HG02642 (cell line): ENCODE measurements at regions not wholly inside any gene's neighbourhood (a gene's known extent, or its start where the extent isn't known, plus 50 kb on each side); places are given as distances from the start of the nearest gene placed in this dataset.

Experiments used
- ATAC-seq: cut with Tn5 transposase; IDR thresholded peaks from one replicate; pipeline ENCODE4 v1.9.1; 2021; ENCODE audit warnings: mild to moderate bottlenecking; ENCODE audit not compliant: unreplicated experiment, poor library complexity

- no peak for ATAC-seq
Measured at GRCh38 chr6:112773187-112773586, 426.1 kb downstream of the RFPL4B start.

- no peak for ATAC-seq
Measured at GRCh38 chr6:112774319-112774718, 427.2 kb downstream of the RFPL4B start.

DNA sequence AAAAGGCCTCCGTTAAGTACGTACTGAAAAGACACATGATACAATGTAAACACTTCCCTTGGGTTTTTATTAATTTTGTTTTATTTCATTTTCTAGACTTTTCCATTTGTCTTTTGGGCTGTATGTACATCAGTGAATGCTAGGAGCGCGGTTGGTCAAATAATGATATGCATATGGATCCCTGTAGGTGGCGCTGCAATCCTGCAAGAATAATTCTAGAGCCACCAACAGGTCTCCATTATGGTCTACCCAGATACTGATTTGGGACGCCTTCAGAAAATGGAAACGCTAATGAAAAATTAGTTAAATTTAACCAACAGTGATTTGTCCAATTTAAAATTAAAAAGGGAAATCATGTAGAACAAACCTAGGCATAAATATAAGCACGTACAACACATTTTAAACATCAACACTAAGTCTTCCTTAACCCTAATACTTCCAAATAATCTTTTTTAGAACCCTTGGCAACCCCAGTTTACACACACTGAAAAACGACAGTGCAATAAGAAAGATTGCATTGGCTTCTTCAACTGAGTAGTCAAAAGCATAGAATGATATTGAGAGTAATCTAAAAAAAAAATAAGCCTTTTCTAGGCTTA, 433.5 kb downstream of the RFPL4B start:
- peak; percentile 97 for ATAC-seq

DNA sequence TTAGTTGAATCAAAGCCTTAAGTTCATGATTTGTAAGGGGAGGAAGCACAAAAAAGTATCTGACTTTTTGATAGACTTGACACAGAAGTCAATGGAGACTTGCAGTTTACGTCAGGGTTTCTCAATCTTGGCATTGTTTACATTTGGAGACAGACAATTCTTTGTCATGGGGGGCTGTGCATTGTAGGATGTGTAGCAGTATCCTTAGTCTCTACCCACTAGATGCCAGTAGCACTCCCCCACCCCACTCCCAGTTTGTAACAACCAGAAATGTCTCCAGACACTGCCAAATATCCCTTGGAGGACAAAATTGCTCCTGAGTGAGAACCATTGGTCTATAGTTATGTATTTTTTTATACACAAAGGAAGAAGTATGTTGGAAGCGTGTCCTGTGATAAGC, 434.1 kb downstream of the RFPL4B start:
- ATAC-seq: no peak

DNA sequence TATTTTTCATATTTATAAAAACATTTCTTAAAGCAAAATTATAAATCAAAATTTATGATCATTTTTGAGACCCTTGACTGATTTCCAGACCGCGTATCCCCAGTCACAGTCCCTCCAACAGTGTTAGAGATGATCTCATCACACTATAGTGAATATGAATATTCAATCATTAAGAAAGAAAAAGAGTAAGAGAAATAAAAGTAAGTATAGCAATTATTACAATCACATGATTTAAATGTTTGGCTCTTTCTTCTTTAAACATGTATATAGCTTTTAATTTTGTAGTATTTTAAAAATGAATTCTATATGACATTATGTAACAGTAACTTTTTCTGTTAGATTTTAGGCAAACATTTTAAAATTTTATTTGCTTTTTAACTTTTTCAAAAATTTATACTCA, 438.3 kb downstream of the RFPL4B start:
- no peak for ATAC-seq

DNA sequence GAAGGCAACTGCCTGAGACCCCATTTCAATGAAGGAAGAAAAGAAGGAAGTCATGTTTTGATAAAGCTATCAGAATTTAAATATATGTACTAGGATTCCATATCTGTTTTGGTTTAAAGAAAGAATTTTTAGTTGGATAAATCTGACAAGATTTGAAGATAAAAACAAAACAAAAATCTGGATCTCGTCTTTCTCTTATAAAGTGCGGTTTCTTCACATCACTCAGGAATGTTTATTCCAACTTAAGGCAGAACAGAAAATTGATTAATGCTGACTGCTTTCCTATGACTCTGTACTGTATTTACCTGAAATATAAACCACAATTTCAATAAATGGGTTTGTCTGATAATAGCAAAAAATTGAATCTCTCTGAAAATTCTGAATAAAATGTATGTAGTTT, 439.7 kb downstream of the RFPL4B start:
- ATAC-seq: no peak

- ATAC-seq: no peak
Measured at GRCh38 chr6:112787371-112787770, 440.2 kb downstream of the RFPL4B start.

- no peak for ATAC-seq
Measured at GRCh38 chr6:112795316-112795715, 448.2 kb downstream of the RFPL4B start.

GRCh38 chr6:112796712-112797111, 449.6 kb downstream of the RFPL4B start:
- ATAC-seq: no peak

DNA sequence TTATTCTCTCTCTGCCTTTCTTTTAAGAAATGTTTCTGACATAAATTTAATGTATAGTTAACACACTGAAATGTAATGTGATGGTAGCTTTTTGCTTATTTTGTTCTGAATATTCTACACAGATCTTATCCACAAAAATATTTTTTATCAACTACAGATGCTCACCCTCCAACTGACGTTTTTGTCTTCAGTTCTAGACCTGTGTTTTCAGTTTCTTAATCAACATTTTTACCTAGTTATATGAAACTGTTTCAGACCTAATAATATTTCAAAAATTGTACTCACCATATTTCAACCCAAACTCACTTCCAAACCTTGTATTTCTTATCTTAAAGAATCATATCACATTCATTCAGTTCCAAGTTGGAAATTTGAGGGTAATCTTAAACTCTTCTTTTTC, 452.8 kb downstream of the RFPL4B start:
- ATAC-seq: no peak

DNA sequence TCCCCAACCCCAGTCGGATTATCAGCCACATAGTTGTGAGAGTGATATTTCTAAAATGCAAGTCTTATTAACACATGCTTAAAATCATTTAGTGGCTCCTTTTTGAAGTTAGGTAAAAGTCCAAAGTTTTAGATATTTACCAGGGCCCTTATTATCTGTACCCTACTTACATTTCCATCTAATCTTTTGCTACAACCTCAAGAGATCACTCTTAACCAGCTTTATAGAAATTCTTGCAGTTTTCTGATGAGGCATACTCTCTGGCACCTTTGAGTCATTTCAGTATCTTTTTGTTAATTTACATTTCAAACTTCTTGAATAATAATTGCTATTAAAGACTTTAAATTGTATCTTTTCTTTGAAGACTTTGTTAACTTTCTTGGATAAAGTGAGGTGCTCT, 453.3 kb downstream of the RFPL4B start:
- no peak for ATAC-seq

DNA sequence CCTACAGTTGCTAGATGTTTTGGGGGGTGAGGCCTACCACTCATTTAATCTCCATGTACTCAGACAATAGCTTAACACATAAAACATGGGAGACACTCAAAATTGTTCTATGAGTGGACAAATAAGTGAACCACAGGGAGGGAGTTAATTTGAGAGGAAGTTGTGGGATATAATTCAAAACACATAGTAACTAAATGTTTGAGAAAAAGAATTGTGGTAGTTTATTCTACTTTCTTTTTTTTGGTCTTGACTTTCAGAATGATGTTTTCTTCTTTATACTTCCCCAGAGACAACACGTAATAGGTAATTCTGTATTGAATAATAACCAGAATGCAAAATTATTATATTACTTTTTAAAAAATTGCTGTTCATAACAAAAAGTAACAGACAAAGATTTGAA, 453.8 kb downstream of the RFPL4B start:
- no peak for ATAC-seq

DNA sequence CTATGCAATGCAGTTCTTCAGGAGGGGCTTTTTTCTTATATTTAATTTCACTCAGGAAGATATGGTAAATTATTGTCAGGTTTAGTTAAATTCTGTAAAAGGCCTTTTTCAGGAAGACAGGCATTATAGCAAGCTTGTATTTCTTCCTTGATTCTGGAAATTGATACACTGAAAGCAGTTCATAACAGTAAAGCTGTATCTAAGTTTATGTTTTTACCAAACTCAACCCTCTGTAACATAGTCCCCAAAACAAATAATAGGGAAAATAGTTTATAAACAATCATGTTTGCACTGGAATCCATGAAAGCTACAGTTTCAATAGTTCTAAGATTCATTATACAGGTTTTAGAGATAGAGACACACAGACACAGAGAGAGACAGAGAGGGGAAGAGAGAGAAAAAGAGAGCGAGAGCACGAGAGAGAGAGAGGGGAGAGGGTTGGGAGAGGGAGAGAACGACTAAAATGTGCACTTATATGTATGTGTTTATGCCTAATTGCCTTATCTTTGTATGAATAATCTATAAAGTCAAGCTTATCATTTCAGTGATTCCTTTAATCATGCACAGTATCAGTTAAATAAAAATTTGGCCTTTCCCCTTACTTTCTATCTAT, 454.4 kb downstream of the RFPL4B start:
- no peak for ATAC-seq

DNA sequence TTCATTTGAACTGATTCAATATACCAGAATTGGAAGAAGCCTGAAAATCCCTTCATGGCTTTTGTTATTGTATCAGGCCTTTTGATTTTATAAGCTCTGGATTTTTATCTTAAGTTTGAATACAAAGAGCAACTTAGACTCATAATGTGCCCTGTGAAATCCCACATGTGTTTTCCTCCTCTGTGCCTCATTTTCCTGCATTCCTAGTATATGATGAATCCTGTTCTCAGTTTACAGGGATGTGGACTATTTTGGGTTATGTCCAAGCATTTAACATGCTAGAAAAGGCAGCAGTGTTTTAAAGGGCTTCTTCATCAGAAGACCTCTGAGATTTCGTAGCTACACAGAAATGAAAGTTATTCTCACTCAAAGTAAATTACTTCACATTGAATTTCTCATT, 455.0 kb downstream of the RFPL4B start:
- ATAC-seq: no peak

- no peak for ATAC-seq
Measured at GRCh38 chr6:112804638-112805330, 457.7 kb downstream of the RFPL4B start.

GRCh38 chr6:112806163-112806865, 459.2 kb downstream of the RFPL4B start:
- no peak for ATAC-seq

DNA sequence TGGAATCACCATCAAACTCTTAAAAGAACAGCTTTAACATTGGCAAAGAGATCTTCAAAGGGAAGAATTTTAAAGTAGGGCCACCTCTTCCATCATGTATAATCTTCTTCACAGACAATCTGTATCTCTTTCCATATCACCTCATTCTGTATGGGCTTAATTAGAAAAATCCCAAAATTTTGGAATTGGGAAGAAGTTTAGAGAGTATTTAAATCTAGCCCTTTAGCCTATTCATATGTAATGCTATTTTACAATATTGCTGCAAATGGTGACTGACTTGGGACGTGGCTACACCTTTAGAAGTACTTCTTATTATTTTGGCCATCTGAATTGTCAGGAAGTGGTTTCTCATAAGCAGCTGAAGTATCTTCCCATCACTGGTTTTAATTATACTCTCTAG, 474.3 kb downstream of the RFPL4B start:
- ATAC-seq: no peak

DNA sequence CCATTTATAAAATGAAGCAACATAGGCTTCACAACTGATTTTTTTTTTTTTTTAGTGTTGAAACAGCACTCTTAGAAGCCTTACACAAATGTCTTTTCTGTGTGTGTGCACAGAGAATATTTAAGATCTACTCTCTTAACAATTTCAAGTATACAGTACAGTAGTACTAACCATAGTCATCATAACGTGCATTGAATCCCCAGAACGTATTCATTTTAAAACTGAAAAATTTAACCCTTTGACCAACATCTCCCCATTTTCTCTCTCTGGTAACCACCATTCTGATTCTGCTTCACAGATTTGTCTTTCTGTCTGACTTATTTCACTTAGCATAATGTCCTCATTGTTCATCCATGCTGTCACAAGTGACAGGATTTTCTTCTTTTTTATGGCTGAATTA, 475.6 kb downstream of the RFPL4B start:
- no peak for ATAC-seq

- peak; percentile 79 for ATAC-seq
Measured at GRCh38 chr6:112827793-112828192, 480.7 kb downstream of the RFPL4B start.

GRCh38 chr6:112831022-112831421, 483.9 kb downstream of the RFPL4B start:
- no peak for ATAC-seq

- no peak for ATAC-seq
Measured at GRCh38 chr6:112833581-112834131, 486.5 kb downstream of the RFPL4B start.
